WERI-Rb-1 (cell line): ENCODE measurements at regions not wholly inside any gene's neighbourhood (a gene's known extent, or its start where the extent isn't known, plus 50 kb on each side); places are given as distances from the start of the nearest gene placed in this dataset.

Experiments used
- DNase-seq: peaks from one replicate; pipeline ENCODE4 v3.0.0-alpha.2; 2020
- H3K27ac ChIP-seq: fragments of 250-450 bp; sonication (Bioruptor Pico); 2 replicates; pipeline ENCODE4 v1.5.1; 2020; ENCODE audit warnings: mild to moderate bottlenecking, moderate library complexity
- H3K27me3 ChIP-seq: fragments of 250-450 bp; sonication (Bioruptor Pico); 2 replicates; pipeline ENCODE4 v1.5.1; 2021; ENCODE audit warnings: mild to moderate bottlenecking, low read depth, moderate library complexity; ENCODE audit not compliant: insufficient read depth, severe bottlenecking
- H3K36me3 ChIP-seq: fragments of 250-450 bp; sonication (Bioruptor Pico); 2 replicates; pipeline ENCODE4 v1.5.1; 2020; ENCODE audit warnings: mild to moderate bottlenecking, moderate library complexity
- H3K4me3 ChIP-seq: 2 replicates; pipeline ENCODE4 v1.5.1; 2011; ENCODE audit warnings: low read depth, mild to moderate bottlenecking, control low read depth, low read length
- H3K9me3 ChIP-seq: fragments of 250-450 bp; sonication (Bioruptor Pico); 2 replicates; pipeline ENCODE4 v1.5.1; 2021; ENCODE audit warnings: mild to moderate bottlenecking, moderate library complexity; ENCODE audit not compliant: severe bottlenecking
- TF ChIP-seq, protein P1 (sequence below): IDR thresholded peaks from 2 replicates; pipeline ENCODE4 v1.5.1; 2011; ENCODE audit warnings: low read depth, mild to moderate bottlenecking, control low read depth, inconsistent platforms, low read length

DNA sequence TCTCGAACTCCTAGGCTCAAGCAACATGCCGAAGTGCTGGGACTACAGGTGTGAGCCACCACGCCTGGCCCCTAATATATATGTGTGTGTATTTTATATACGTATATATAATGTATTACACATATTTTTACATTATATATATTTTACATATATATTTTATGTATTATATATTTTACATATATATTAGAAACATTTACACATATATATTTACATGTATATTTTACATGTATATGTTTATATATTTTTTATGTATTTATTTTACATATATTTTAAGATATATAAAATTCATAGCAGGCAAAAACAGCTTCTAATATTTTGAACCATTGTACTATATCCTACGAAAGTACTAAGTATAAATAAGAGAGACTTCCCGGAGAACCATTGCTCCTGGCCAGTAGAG is 455.1 kb downstream of the XYLT1 start:
- H3K27me3 ChIP-seq = no peaks in the 10 kb centered on the region
- H3K4me3 ChIP-seq = no peak overlapping the region
- TF ChIP-seq, protein P1, sequence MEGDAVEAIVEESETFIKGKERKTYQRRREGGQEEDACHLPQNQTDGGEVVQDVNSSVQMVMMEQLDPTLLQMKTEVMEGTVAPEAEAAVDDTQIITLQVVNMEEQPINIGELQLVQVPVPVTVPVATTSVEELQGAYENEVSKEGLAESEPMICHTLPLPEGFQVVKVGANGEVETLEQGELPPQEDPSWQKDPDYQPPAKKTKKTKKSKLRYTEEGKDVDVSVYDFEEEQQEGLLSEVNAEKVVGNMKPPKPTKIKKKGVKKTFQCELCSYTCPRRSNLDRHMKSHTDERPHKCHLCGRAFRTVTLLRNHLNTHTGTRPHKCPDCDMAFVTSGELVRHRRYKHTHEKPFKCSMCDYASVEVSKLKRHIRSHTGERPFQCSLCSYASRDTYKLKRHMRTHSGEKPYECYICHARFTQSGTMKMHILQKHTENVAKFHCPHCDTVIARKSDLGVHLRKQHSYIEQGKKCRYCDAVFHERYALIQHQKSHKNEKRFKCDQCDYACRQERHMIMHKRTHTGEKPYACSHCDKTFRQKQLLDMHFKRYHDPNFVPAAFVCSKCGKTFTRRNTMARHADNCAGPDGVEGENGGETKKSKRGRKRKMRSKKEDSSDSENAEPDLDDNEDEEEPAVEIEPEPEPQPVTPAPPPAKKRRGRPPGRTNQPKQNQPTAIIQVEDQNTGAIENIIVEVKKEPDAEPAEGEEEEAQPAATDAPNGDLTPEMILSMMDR = no peak
- no peak for DNase-seq
- peaks cover 2% of the 10 kb centered on the region for H3K9me3 ChIP-seq
- no peaks in the 10 kb centered on the region for H3K36me3 ChIP-seq
- no peak overlapping the region for H3K27ac ChIP-seq

DNA sequence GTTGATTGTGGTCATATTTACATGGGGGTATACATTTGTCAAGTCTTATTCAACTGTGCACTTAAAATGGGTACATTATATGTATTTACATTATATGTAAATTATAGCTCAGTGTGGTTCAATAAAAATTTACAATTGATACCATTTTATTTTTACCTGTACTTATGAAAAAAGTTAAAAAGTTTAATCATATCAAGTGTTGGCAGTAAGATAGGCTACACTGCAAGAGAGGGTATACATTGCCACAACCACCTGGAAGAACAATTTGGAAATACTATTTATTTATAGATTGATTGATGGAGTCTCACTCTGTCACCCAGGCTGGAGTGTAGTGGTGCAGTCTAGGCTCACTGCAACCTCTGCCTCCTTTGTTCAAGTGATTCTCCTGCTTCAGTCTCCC is 453.3 kb downstream of the XYLT1 start:
- H3K27ac ChIP-seq = no peak overlapping the region
- DNase-seq = no peak
- TF ChIP-seq, protein P1 = no peak

DNA sequence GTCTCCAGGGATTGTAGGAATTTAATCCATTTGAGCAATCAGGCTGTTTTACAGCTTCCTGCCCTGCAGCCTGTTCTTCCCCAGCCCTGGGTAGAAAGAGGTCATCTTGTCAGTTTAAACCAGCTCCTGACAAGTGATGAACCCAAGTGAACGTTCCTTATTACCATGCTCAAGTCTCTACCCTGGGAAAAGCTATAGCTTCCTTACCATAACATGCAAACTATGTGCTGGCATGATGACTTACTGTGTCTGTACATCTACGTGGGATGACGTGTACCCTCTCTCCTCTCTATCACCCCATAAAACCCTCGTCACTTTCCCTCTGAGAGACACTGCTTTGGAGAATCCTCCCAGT is 452.2 kb downstream of the XYLT1 start:
- Histone ChIP-seq H3K27ac (no peak overlapping the region), H3K36me3 (no peaks in the 10 kb centered on the region), H3K9me3 (peaks cover 2% of the 10 kb centered on the region), H3K27me3 (no peaks in the 10 kb centered on the region), H3K4me3 (no peak overlapping the region)
- TF ChIP-seq, protein P1 = no peak
- peak; percentile 8 for DNase-seq

More for the DNA sequence above, 453.3 kb downstream of the XYLT1 start:
- H3K9me3 ChIP-seq = peaks cover 2% of the 10 kb centered on the region
- H3K4me3 ChIP-seq = no peak overlapping the region
- H3K27me3 ChIP-seq = no peaks in the 10 kb centered on the region
- H3K36me3 ChIP-seq = no peaks in the 10 kb centered on the region

DNA sequence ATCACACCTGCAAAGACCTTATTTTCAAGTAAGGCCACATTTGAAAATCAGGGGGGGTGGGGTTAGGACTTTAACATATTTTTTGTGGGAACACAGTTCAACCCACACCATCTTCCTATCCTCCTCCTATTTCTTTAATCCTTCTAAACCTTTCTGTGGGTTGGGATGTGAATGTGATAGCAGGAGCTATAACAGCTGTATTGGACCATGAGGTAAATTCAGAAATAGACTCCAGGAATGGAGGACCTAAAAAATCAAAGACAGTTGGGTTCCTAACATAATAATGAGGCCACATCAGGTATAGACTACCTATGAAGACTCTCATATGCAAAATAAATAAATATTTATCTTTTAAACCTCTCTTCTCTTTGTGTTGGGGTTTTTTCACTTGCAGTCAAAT is 451.4 kb downstream of the XYLT1 start:
- Histone ChIP-seq H3K9me3 (peaks cover 2% of the 10 kb centered on the region), H3K4me3 (no peak overlapping the region), H3K27me3 (no peaks in the 10 kb centered on the region), H3K36me3 (no peaks in the 10 kb centered on the region), H3K27ac (no peak overlapping the region)
- TF ChIP-seq, protein P1 = no peak
- DNase-seq = no peak

DNA sequence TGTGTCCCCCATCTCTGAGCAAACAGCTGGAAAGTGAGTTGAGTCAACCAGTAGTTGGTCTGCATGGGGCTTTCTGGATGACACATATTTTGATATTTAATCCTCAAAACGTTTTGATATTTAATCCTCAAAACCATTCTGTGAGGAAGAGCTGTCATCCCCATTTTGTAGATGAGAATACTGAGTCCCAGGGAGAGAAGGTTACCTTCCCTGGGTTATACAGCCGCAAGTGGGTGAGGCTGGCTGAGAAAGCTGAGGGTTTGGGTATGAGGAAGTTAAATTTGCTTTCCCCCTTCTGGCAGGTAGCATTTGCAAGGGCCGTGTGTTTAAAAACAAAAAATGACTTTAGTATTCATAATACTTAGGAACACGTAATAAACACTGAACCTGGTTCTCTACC is 447.2 kb downstream of the XYLT1 start:
- DNase-seq = no peak
- Histone ChIP-seq H3K9me3 (no peaks in the 10 kb centered on the region), H3K36me3 (no peaks in the 10 kb centered on the region), H3K4me3 (no peak overlapping the region), H3K27me3 (no peaks in the 10 kb centered on the region), H3K27ac (no peak overlapping the region)
- TF ChIP-seq, protein P1 = no peak

DNA sequence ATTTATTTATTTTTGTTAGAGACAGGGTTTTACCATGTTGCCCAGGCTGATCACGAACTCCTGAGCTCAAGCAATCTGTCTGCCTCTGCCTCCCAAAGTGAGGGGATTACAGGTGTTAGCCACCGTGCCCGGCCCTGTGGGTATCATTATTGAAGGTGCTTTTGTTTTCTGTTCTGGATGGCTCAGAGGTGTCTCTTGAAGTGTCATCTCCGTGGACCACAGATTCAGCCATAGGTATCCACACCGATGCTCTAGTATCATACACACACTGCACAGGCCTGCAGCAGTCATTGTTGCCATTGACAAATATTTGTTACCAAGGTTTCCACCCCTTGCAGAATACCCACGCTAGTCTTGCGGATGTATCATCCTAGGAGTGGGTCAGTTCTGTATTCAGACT is 446.2 kb downstream of the XYLT1 start:
- H3K27ac ChIP-seq = no peak overlapping the region
- no peaks in the 10 kb centered on the region for H3K36me3 ChIP-seq
- no peak overlapping the region for H3K4me3 ChIP-seq
- peaks cover under 1% of the 10 kb centered on the region for H3K9me3 ChIP-seq
- TF ChIP-seq, protein P1 = no peak
- no peaks in the 10 kb centered on the region for H3K27me3 ChIP-seq
- no peak for DNase-seq
